ENCODE measurements at regions not wholly inside any gene's neighbourhood (a gene's known extent, or its start where the extent isn't known, plus 50 kb on each side); places are given as distances from the start of the nearest gene placed in this dataset.

DNA sequence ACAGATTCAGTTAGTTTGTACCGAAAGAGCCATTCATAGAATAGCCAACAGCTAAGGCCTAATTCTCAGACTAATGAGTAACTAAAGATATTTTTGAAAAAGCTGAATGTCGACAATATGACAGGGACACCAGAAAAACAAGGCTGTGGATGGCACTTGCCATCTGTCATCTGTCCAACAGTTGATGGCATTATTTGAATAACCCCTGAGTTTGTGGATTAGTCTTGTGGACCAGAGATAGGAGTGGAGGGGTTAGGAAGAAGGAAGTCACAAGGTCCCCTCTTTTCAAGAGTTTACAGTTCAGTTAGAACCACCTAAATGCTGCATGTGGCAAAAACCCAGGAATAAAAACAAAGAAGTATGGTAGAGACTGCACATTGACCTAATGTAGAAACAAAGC lies 356.5 kb upstream of the DUSP10 start:
- no peaks in the 10 kb centered on the region for H3K9me3 ChIP-seq
- no peaks in the 10 kb centered on the region for H3K4me1 ChIP-seq
- DNase-seq: no peak
- H3K27ac ChIP-seq: no peak overlapping the region
- 29 to 60% (median 53%) methylated on average over 2 of the region's 2 CpGs for WGBS, 5 donors
- no peak overlapping the region for H3K4me3 ChIP-seq
- intact Hi-C loops (cut with DNase I; ENCODE audit: low total_unique reads): loop anchor here (5.0 kb wide), 1 partner anchor 359 kb away; no protein-coding TSS in a partner anchor
- H3K27me3 ChIP-seq (replicated peaks in 1 of 7): peaks cover 0 to under 1% (median 0%) of the 10 kb centered on the region in 7 donors
- no peaks in the 10 kb centered on the region for H3K36me3 ChIP-seq
- TF ChIP-seq POLR2A (IDR thresholded peaks at IDR 0.05) (no peak), POLR2AphosphoS5 (IDR thresholded peaks at IDR 0.05) (no peak)
- TF ChIP-seq, protein P1, sequence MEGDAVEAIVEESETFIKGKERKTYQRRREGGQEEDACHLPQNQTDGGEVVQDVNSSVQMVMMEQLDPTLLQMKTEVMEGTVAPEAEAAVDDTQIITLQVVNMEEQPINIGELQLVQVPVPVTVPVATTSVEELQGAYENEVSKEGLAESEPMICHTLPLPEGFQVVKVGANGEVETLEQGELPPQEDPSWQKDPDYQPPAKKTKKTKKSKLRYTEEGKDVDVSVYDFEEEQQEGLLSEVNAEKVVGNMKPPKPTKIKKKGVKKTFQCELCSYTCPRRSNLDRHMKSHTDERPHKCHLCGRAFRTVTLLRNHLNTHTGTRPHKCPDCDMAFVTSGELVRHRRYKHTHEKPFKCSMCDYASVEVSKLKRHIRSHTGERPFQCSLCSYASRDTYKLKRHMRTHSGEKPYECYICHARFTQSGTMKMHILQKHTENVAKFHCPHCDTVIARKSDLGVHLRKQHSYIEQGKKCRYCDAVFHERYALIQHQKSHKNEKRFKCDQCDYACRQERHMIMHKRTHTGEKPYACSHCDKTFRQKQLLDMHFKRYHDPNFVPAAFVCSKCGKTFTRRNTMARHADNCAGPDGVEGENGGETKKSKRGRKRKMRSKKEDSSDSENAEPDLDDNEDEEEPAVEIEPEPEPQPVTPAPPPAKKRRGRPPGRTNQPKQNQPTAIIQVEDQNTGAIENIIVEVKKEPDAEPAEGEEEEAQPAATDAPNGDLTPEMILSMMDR (IDR thresholded peaks at IDR 0.05 in 8 of 11, conservative IDR thresholded peaks at IDR 0.05 in 3 of 11): no peak

DNA sequence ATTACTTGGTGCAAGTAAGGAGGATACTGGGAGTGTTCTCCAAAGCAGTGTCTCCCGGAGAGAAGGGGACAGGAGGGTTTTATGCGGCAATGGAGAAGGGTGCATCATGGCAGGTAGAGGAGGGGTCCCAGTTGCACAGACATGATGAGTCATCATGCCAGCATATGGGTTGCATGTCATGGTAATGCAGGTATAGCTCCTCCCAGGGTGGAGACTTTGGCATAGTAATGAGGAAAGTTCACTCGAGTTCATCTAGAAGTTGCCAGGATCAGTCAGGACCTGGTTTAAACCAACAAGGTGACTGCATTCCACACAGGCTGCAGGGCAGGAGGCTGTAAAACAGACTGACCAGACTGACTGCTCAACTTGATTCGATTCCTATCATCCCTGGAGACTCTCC lies 355.7 kb upstream of the DUSP10 start:
- 75 to 89% (median 87%) methylated on average over 4 of the region's 4 CpGs for WGBS, 5 donors
- TF ChIP-seq, protein P1 (IDR thresholded peaks at IDR 0.05 in 8 of 11, conservative IDR thresholded peaks at IDR 0.05 in 3 of 11): no peak
- TF ChIP-seq POLR2A (IDR thresholded peaks at IDR 0.05) (no peak), POLR2AphosphoS5 (IDR thresholded peaks at IDR 0.05) (no peak)

DNA sequence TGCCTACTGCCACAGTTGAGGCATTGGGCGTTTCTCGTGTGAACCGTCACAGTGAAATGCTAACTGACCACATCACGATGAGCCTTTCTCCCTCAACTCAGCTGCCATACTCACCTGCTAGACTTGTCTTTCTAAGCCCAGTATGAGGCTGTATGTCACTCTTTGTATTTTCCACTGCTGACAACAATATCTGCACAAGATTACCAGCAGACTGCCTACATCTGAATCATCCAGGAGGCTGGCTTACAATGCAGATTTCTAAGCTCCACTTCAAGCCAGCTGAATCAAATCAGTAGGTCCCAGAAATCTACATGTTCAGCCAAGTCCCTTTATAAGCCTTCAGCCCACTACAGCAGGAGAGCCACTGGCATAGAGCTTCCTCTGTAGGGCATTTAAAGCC lies 355.0 kb upstream of the DUSP10 start:
- no peak overlapping the region for H3K4me3 ChIP-seq
- H3K36me3 ChIP-seq: no peaks in the 10 kb centered on the region
- no peaks in the 10 kb centered on the region for H3K27me3 ChIP-seq (replicated peaks in 1 of 7)
- no peak overlapping the region for H3K27ac ChIP-seq
- no peak for DNase-seq
- intact Hi-C loops (cut with DNase I; ENCODE audit: low total_unique reads): loop anchor here (5.0 kb wide), 1 partner anchor 360 kb away; no protein-coding TSS in a partner anchor
- H3K4me1 ChIP-seq: no peaks in the 10 kb centered on the region
- 72 to 88% (median 81%) methylated on average over 4 of the region's 4 CpGs for WGBS, 5 donors
- no peak for TF ChIP-seq POLR2AphosphoS5 (IDR thresholded peaks at IDR 0.05)
- TF ChIP-seq, protein P1 (IDR thresholded peaks at IDR 0.05 in 8 of 11, conservative IDR thresholded peaks at IDR 0.05 in 3 of 11): no peak
- TF ChIP-seq POLR2A (IDR thresholded peaks at IDR 0.05): no peak
- no peaks in the 10 kb centered on the region for H3K9me3 ChIP-seq

More for the DNA sequence above, 355.7 kb upstream of the DUSP10 start:
- Histone ChIP-seq H3K9me3 (no peaks in the 10 kb centered on the region), H3K27ac (no peak overlapping the region), H3K27me3 (replicated peaks in 1 of 7) (no peaks in the 10 kb centered on the region), H3K4me1 (no peaks in the 10 kb centered on the region), H3K4me3 (no peak overlapping the region), H3K36me3 (no peaks in the 10 kb centered on the region)
- intact Hi-C loops (cut with DNase I; ENCODE audit: low total_unique reads): loop anchor here (5.0 kb wide), 1 partner anchor 360 kb away; no protein-coding TSS in a partner anchor
- no peak for DNase-seq

DNA sequence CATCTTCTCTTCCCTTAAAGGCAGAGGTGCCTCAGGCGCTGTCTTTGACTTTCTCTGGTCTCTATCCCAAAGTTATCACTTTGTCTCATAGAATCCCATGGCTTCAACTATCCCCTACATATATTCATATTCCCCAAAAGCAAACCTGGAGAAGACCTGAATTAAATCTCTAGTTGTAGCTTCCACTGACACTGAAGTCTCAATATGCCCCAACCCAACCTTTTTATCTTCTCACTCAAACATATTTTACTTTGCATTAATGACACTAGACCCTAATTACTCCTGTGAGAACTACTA lies 354.5 kb upstream of the DUSP10 start:
- Histone ChIP-seq H3K9me3 (no peaks in the 10 kb centered on the region), H3K27ac (no peak overlapping the region), H3K36me3 (no peaks in the 10 kb centered on the region), H3K4me1 (no peaks in the 10 kb centered on the region), H3K27me3 (replicated peaks in 1 of 7) (no peaks in the 10 kb centered on the region), H3K4me3 (no peak overlapping the region)
- TF ChIP-seq, protein P1 (IDR thresholded peaks at IDR 0.05 in 8 of 11, conservative IDR thresholded peaks at IDR 0.05 in 3 of 11): peak in 2 of 11 experiments; percentile 21 to 30
- no peak for TF ChIP-seq POLR2AphosphoS5 (IDR thresholded peaks at IDR 0.05)
- 88 to 93% (median 92%) methylated on average over 1 of the region's 1 CpG for WGBS, 5 donors
- intact Hi-C loops (cut with DNase I; ENCODE audit: low total_unique reads): loop anchor here (5.0 kb wide), 1 partner anchor 361 kb away; no protein-coding TSS in a partner anchor
- DNase-seq: no peak
